ENCODE measurements at regions not wholly inside any gene's neighbourhood (a gene's known extent, or its start where the extent isn't known, plus 50 kb on each side); places are given as distances from the start of the nearest gene placed in this dataset.

DNA sequence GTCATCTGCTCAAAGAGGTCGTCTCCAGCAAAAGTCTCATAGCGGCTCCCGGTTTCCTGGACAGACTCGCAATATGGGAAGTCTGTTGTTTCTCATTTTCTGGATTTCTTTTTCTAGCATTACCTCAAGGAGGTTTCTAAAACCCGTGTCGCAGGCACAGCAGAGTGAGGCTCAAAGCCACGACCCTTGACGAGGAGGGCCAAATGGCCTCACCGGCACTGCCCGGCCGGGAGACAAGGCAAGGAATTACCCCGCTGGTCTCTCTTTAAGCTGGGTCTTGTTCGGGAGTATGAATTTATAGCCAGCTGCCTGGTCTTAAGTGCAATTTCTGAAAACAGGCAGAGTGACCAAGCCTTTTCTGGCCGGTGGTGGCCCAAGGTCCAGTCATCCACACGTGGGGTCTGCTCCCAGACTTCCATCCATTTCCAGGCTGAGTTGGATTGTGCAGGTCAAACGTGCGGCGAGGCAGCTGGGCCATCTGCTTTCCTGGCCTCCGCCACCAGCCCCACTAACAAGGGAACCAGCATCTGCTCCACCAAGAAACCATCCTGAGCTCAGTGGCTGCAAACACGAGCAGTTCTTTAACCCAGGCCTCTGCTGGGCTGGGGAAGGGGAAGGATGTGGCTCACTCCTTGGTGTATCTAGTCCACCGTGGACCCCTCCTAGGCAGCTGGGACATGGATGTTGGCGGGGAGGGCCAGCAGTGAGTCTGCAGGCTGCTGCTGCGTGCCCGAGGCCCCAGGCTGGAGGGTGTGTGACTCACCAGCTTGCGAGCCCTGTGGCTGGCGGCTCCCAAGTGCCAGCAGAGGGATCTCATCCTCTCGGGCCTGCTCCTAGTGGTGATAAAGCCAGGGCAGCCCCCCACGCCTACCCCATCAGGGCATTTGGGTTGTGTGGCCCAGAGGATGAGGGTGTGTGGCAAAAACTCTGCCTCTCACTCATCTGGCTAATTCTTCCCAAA lies 55.6 kb upstream of the COL5A1 start:
- TF ChIP-seq GATA3 (IDR thresholded peaks at IDR 0.05; ENCODE audit: low read depth, low read length) (no peak), GATA2 (IDR thresholded peaks at IDR 0.05; ENCODE audit: low read depth, low read length) (no peak)

Data from SH-SY5Y (cell line).